ENCODE measurements at regions not wholly inside any gene's neighbourhood (a gene's known extent, or its start where the extent isn't known, plus 50 kb on each side); places are given as distances from the start of the nearest gene placed in this dataset.

GRCh38 chr4:58644549-58644948 is 1534.4 kb upstream of the IGFBP7 start:
- TF ChIP-seq CTCF (IDR thresholded peaks at IDR 0.05) (no peak), POLR2AphosphoS5 (IDR thresholded peaks at IDR 0.05; ENCODE audit: low read depth, low read length) (no peak), REST (IDR thresholded peaks at IDR 0.05; ENCODE audit: insufficient read depth in 1 of 2, low read depth in 2 of 2, low read length in 1 of 2) (no peak), TCF7L2 (IDR thresholded peaks at IDR 0.05; ENCODE audit: low read depth, low read length) (no peak), SIN3A (IDR thresholded peaks at IDR 0.05; ENCODE audit: borderline replicate concordance, insufficient read depth, low read depth, low read length) (no peak)
